Nucleus accumbens (tissue), 56 donors: ENCODE measurements at regions not wholly inside any gene's neighbourhood (a gene's known extent, or its start where the extent isn't known, plus 50 kb on each side); places are given as distances from the start of the nearest gene placed in this dataset.

Experiments used
- DNase-seq, 56 donors: peaks; one replicate each; lab custom pipeline; 2025; lab: John Stamatoyannopoulos, UW

DNA sequence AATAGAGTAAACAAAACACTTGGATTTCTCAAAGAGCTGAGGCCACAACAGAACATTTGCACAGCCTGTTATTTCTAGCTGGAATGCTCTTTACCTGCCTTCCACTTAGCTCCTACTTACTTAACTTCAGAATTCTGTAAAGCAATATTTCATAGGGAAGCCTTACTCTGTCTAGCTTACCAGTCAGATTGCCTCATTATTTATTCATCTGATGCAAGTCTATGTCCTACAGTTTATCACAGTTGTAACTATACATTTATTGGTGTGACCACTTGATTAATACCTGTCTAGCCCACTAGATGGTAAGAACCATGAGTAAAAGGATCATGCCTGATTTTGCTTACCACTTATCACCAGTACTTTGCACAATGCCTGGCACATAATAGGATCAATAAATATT lies 56.1 kb upstream of the ME3 start:
- no peak for DNase-seq

DNA sequence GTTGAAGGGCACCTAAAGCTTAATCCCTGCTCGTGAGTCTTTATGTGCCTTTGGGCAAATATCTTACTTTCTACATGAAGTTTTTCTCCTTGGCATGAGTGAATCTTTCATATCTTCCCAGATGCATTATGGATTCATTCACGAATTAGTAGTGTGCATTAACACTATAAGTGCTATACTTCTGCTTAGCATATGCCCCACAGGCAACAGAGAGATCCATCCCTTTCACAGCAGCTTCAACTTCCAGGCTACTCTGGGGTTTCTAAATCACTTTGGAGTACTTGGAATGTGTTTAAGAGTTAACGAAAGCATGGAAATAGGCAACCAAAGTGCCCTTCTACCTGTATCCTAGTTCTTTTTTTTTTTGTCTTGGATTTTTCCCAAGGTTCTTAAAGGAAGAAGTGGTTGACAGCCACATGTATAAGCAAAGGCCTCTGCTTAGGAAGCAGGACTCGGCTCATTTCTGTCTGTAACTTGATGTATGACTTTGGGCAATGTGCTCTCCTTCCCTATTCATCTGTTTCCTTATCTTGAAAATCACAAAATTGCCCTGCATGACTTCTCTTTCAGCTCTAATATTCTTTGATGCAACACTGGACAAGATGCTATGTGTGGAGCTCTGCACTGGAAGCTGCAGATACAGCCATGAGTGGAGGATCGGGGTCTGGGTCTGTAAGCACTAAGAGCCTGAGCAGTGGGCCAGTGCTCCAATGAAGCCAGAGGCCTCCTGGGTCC lies 54.5 kb upstream of the ME3 start:
- no peak for DNase-seq

DNA sequence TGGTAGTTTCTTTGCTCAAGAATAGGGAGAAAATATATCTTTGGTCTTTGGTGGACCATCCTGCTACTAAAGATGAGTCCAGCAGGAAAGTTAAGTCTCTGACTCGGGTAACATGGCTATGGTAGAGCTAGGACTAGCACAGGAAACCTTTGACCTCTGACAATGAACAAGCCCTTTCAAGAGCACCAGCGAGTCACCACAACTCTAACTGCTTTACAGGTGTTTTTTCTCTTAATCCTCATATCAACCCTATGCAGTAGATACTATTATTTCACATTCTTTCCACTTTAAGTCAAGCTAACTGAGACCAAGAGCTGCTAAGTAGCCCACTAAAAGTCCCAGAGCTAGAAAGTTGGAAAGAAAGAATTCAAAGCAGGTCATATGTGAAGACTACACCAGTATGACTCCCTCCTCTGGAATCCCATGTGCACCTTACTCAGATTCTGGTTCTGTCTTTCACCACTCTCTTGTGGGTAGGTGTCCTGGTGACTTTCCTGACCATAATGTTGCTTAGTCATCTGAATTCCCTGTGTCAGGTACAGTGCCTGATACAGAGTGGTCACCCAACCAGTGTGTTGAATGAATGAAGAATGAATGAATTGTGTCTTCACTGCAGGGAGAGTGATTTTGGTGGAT lies 53.8 kb upstream of the ME3 start:
- no peak for DNase-seq

DNA sequence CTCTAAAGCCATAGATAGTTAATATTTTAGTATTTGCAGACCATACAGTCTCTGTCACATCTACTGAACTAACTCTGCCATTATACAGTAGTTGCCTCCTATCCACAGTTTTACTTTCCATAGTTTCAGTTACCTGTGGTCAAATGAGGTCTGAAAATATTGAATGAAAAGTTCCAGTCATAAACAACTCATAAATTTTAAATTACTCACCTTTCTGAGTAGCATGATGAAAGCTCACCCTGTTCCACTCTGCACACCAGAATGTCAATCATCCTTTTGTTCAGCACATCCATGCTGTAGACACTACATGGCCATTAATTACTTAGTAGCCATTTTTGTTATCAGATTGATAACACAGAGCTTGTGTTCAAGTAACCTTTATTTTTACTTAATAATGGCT lies 51.7 kb upstream of the ME3 start:
- DNase-seq = no peak

DNA sequence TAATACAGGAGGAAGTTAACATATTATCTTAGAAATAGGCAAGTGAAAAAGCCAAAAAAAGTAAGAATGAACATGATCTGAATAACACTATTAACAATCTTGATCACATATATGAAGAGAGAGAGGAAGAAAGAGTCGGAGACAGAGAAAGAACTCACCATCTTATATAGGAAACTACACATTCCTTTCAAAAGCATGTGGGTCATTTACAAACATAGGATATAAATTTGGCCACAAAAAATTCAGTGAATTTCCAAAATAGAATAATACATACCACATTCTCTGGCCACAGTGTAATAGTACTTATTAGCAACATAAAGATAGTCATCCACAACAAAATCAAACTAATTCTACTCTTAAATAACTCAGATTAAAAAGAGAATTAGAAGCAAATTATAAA lies 50.9 kb upstream of the ME3 start:
- DNase-seq = no peak

DNA sequence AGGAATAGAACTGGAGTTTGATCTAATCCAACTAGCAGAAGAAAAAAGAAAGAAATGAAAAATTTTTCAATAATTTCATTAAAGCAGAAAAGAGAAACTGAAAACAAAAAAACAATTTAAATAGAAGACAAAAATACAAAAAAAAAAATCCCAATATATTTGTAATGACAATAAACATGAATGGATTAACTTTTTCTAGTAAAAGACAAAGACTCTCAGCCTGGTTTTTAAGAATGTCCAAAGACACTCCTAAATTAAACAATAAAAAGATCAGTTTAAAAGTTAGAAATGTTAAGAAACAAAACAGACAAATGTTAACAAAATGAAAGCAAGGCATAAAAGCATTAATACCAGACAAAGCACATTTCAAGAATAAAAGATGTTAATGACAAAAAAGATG lies 50.3 kb upstream of the ME3 start:
- DNase-seq = no peak
